ENCODE measurements at regions not wholly inside any gene's neighbourhood (a gene's known extent, or its start where the extent isn't known, plus 50 kb on each side); places are given as distances from the start of the nearest gene placed in this dataset.

DNA sequence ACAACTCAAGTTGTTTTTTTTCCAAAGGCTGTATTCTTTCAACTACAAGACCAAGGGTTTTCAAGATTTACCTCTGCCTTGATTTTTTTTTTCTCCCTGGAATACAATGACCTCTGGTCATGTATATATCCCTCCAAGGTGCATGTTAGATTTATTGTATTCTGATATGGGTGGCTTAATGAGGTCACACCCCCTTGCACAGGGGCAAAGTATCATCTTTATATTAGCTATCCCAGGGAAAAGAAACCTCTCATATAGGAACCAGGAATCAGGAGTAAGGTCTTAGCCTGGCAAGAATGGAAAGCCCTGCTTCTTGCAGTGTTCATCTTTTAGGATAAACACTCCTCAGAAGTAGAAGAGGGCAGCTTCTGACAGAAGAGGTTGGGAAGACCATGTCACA is 516.9 kb upstream of the TENM4 start:
- in situ Hi-C loops (cut with MboI; ENCODE audit: low pct_unique_long_range_greater_than_20kb, low sequenced_read_pairs, unreplicated experiment) = no loop called here
- TF ChIP-seq, protein P1, sequence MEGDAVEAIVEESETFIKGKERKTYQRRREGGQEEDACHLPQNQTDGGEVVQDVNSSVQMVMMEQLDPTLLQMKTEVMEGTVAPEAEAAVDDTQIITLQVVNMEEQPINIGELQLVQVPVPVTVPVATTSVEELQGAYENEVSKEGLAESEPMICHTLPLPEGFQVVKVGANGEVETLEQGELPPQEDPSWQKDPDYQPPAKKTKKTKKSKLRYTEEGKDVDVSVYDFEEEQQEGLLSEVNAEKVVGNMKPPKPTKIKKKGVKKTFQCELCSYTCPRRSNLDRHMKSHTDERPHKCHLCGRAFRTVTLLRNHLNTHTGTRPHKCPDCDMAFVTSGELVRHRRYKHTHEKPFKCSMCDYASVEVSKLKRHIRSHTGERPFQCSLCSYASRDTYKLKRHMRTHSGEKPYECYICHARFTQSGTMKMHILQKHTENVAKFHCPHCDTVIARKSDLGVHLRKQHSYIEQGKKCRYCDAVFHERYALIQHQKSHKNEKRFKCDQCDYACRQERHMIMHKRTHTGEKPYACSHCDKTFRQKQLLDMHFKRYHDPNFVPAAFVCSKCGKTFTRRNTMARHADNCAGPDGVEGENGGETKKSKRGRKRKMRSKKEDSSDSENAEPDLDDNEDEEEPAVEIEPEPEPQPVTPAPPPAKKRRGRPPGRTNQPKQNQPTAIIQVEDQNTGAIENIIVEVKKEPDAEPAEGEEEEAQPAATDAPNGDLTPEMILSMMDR (IDR thresholded peaks at IDR 0.05; ENCODE audit: extremely low read depth, insufficient read depth, missing control alignments) = no peak
- DNase-seq (ENCODE audit: low spot score) = no peak

DNA sequence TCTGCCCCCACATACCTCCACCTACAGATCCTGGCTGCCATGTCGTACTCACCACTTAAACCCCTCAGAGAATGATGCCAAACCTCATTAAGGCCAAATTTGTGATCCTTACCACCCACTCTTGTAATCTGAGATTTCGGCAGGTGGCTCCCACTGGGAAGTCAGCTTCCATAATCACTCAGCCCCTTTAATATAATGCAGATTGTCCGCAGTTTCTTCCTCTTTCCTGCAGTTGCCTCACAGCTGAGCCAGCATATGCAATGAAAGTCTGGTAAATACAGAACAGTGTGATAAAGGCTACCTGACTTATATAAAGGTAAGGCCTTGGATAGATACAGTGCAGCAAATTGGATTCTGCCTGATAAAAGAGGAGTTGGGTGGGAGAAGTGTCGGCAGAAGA is 515.2 kb upstream of the TENM4 start:
- in situ Hi-C loops (cut with MboI; ENCODE audit: low pct_unique_long_range_greater_than_20kb, low sequenced_read_pairs, unreplicated experiment) = no loop called here
- TF ChIP-seq, protein P1 (IDR thresholded peaks at IDR 0.05; ENCODE audit: extremely low read depth, insufficient read depth, missing control alignments) = no peak
- no peak for DNase-seq (ENCODE audit: low spot score)

DNA sequence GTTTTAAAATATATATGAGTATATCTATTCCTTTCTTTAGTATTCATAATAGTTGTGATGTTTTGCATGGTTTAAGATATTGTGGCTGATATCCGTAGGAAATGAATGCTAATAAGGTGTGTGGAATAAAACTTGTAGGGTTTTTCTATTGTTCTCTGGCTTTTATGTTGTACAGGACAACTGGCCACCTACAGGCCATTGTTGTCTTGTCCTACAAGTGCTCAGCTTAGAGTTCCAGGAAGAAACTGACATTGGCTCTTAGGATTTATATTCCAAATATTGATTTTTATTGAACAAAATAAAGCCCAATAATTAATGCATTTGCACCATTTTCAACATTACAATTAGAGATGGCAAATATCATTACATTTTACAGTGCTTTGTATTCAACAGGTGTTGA is 512.8 kb upstream of the TENM4 start:
- in situ Hi-C loops (cut with MboI; ENCODE audit: low pct_unique_long_range_greater_than_20kb, low sequenced_read_pairs, unreplicated experiment) = no loop called here
- TF ChIP-seq, protein P1 (IDR thresholded peaks at IDR 0.05; ENCODE audit: extremely low read depth, insufficient read depth, missing control alignments) = no peak
- no peak for DNase-seq (ENCODE audit: low spot score)

DNA sequence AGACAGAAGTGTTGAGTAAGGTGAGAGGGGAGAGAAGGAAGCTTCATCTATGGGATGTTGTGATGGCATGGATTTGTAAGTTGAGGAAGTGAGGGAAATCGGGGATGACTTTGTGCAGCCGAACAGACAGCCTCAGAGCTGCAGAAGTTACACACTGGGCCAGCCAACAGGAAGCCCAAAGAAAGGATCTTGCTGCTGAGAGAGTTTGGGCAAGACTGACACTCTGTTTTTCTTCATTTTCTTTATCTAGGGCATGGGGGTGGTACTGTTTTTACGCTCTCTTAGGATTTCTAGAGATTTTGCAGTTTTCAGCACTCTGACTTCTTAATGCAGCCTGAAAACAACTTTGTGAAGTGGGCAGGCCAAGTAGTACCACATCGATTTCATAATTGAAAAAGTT is 509.9 kb upstream of the TENM4 start:
- DNase-seq (ENCODE audit: low spot score) = no peak
- in situ Hi-C loops (cut with MboI; ENCODE audit: low pct_unique_long_range_greater_than_20kb, low sequenced_read_pairs, unreplicated experiment) = no loop called here
- TF ChIP-seq, protein P1 (IDR thresholded peaks at IDR 0.05; ENCODE audit: extremely low read depth, insufficient read depth, missing control alignments) = no peak

DNA sequence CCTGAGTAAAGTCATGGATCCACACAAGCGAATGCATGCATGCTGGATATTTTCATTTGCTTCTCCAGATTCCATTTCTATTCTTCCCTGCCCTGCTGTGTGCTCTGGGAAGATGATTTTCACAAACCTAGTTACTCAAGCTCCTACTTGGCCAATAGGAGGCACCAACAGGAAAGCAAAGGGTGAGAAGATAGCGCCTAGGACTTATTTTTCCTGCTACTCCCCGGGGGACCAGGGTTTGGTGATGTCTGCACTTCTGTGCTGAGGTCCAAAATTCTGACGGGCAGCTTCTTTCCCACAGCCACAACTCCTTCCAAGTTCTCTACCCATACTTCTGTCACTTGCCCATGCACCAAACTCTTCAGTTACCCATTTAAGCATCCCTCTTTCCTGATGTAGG is 509.3 kb upstream of the TENM4 start:
- no peak for DNase-seq (ENCODE audit: low spot score)
- in situ Hi-C loops (cut with MboI; ENCODE audit: low pct_unique_long_range_greater_than_20kb, low sequenced_read_pairs, unreplicated experiment) = no loop called here
- TF ChIP-seq, protein P1 (IDR thresholded peaks at IDR 0.05; ENCODE audit: extremely low read depth, insufficient read depth, missing control alignments) = no peak

DNA sequence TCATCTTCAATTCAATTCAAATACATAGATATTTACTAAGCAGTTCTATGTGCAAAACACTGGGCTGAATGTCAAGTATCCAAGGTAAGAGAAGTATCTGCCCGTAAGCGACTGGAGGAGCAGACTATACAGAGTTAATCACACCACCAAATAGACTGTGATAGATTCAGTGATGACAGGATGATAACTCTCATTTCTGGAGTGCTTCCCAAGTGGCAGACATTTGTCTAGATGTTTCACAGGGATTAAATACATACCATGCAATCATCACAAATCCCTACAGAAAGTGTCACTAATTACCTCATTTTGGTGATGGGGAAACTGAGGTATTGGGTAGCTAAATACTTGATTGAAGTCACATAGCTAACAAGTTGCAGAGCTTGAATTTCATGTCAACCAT is 508.7 kb upstream of the TENM4 start:
- in situ Hi-C loops (cut with MboI; ENCODE audit: low pct_unique_long_range_greater_than_20kb, low sequenced_read_pairs, unreplicated experiment) = no loop called here
- TF ChIP-seq, protein P1 (IDR thresholded peaks at IDR 0.05; ENCODE audit: extremely low read depth, insufficient read depth, missing control alignments) = no peak
- DNase-seq (ENCODE audit: low spot score) = no peak

DNA sequence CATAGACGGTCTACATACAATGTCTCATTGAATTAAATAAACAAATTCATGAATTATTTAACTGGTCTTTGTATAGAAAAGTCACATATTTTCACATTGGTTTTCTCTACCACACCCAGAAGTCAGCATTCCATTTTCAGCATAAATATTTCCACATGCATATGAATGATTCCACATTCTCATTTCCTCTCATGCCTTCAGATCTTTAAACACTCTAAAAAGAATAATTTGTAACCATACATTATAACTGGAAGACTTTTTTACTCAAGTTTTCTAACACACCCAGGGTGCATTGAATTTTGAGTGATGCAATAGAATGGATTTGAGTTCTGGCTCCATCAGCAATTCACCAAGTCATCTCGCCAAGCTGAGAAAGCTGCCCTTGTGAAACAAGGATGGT is 501.8 kb upstream of the TENM4 start:
- TF ChIP-seq, protein P1 (IDR thresholded peaks at IDR 0.05; ENCODE audit: extremely low read depth, insufficient read depth, missing control alignments) = no peak
- in situ Hi-C loops (cut with MboI; ENCODE audit: low pct_unique_long_range_greater_than_20kb, low sequenced_read_pairs, unreplicated experiment) = no loop called here
- DNase-seq (ENCODE audit: low spot score) = no peak

Data from GM13977 (cell line).